Motor neuron (in vitro differentiated cells): ENCODE measurements at regions not wholly inside any gene's neighbourhood (a gene's known extent, or its start where the extent isn't known, plus 50 kb on each side); places are given as distances from the start of the nearest gene placed in this dataset.
"Not testable (repeated sequence)": the region's sequence is repeated elsewhere in the genome, so short reads cannot be mapped to it uniquely, and the experiment has no call there.

Experiments
- ATAC-seq, 8 experiments: fragments of 200-7000 bp; cut with Tn5 transposase; replicated peaks in 6 of 8; 2 replicates each; pipeline ENCODE4 v1.8.0; 2021; ENCODE audit warnings: mild to moderate bottlenecking in 8 of 8, moderate library complexity in 8 of 8
- H3K27ac ChIP-seq, 2 donors: fragments of 250-450 bp; sonication (Bioruptor Pico); 2 replicates each; pipeline ENCODE4 v1.9.0; 2021; ENCODE audit warnings: antibody characterized with exemption in 2 of 2, mild to moderate bottlenecking in 2 of 2, moderate library complexity in 1 of 2
- H3K4me1 ChIP-seq, 2 donors: fragments of 250-450 bp; sonication (Bioruptor Pico); replicated peaks in 1 of 2; 2 replicates each; pipeline ENCODE4 v1.6.1; 2021; ENCODE audit warnings: antibody characterized with exemption in 2 of 2, mild to moderate bottlenecking in 2 of 2, moderate library complexity in 1 of 2
- H3K4me3 ChIP-seq, 5 donors: fragments of 250-450 bp; sonication (Bioruptor Pico); 2 replicates each; pipeline ENCODE4 v1.9.0; 2021; ENCODE audit warnings: antibody characterized with exemption in 5 of 5, mild to moderate bottlenecking in 5 of 5, moderate library complexity in 4 of 5
- WGBS, 10 experiments: fragments of 450-650 bp; shearing (Covaris generic); methylation state at CpG; one replicate each; pipeline ENCODE4 v1.0.0; 2022; 5-methylcytosine and 5-hydroxymethylcytosine counted together
- in situ Hi-C, 9 experiments: fragments of 400-800 bp; cut with MboI; loops; one replicate each; pipeline ENCODE4 v1.15.0; 2021; ENCODE audit warnings: low sequenced_read_pairs in 9 of 9, low pct_unique_long_range_greater_than_20kb in 2 of 9; ENCODE audit not compliant: unreplicated experiment in 9 of 9

DNA sequence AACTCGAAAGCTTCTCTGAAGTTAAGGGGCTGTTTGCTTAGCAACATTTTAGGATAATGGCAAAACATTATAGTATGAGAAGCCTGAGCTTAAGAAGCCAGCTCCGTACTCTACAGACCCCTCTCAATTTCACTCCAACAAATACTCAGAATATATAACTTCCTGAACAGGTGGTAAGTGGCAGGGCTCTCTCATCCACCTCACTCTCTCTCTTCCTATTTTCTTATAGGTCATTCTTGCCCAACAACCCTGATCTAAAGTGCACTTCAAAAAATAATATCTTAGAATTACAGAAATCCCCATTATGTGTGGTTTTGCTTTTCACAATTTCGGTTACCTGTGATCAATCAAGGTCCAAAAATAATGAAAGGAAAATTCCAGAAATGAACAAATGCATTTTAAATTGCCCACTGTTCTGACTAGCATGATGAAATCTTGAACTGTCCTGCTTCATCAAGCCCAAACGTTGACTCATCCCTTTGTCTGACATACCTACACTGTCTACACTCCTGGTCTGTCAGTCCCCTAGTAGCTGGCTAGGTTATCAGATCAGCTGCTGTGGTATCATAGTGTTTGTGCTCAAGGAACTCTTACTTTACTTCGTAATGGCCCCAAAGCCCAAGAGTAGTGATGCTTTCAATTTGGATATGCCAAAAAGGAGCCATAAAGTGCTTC lies 122.8 kb upstream of the COL5A2 start:
- Histone ChIP-seq H3K4me1 (no peaks in the 10 kb centered on the region), H3K27ac (no peak overlapping the region), H3K4me3 (no peak overlapping the region)
- in situ Hi-C loops, result loop anchor here in 1 of 9 experiments (25.0 kb wide), 1 partner anchor 215 kb away; no protein-coding TSS in a partner anchor
- ATAC-seq, result peak in 1 of 8 experiments; percentile 21
- WGBS, 10 experiments, result 42 to 100% (median 77%) methylated on average over 1 to 5 of the region's 5 CpGs; no CpG with 5 or more reads in 1 of the 10 experiments

DNA sequence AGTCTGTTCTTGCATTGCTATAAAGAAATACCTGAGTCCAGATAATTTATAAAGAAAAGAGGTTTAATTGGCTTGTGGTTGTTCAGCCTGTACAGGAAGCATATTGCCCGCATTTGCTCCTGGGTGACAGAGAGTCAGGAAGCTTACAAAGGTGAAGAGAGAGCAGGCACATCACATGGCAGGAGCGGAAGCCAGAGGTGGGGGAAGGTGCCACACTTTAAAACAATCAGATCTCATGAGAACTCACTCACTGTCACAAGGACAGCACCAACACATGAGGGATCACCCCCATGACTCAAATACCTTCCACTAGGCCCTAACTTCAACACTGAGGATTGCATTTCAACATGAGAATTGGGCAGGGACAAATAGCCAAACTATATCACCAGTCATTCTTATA lies 124.8 kb upstream of the COL5A2 start:
- Histone ChIP-seq H3K4me3 (no peak overlapping the region), H3K27ac (no peak overlapping the region), H3K4me1 (no peaks in the 10 kb centered on the region)
- 80 to 100% (median 94%) methylated on average over 1 to 2 of the region's 2 CpGs; no CpG with 5 or more reads in 3 of the 10 experiments for WGBS, 10 experiments
- in situ Hi-C loops, result loop anchor here in 1 of 9 experiments (25.0 kb wide), 1 partner anchor 217 kb away; no protein-coding TSS in a partner anchor
- ATAC-seq, result no peak

DNA sequence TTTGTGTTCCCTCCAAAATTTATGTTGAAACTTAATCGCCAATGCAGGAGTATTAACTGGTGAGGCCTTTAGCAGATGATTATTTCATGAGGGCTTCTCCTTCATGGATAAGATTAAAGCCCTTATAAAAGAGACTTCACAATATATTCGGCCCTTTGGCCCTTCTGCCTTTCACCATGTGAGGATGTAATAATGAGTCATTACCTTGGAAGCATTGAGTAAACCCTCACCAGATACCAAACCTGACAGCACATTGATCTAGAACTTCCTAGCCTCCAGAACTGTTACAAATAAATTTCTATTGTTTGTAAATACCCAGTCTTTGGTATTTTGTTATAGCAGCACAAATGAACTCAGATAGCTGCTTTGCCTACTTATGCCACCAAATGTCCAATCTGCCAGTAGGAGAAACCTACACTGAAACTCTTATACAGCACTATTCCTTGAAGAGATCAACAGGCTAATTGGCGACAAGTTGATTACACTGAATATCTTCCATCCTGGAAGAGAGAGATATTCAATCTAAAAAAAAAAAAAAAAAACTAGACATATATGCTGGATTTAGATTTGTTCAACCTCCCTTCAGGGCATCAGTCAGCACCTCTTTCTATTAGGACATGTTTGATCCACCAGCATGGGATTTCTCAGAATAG lies 125.9 kb upstream of the COL5A2 start:
- no peak overlapping the region for H3K27ac ChIP-seq
- in situ Hi-C loops, result loop anchor here in 1 of 9 experiments (25.0 kb wide), 1 partner anchor 218 kb away; no protein-coding TSS in a partner anchor
- no peaks in the 10 kb centered on the region for H3K4me1 ChIP-seq
- ATAC-seq, result no peak
- WGBS, 10 experiments, result 58 to 100% (median 80%) methylated on average over 1 to 3 of the region's 3 CpGs; no CpG with 5 or more reads in 1 of the 10 experiments
- H3K4me3 ChIP-seq, result no peak overlapping the region

DNA sequence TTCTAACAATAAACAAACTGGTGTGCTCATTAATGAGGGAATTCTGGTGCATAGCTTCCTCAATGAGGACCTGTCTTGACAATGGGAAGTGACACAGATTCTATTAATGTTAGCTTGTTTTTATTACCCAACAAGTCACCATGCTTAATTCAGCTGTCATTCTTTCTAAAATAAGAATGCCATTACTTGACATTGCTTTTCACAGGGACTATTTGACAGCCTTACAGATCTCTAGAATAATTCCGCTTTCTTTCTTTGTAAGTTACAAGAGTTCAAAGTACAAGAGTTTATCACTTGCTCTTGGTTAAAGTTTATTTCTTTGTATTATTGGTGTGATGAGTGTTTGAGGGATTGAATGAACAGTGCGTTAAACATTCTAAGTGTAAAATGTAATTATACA lies 127.0 kb upstream of the COL5A2 start:
- Histone ChIP-seq H3K4me3 (no peak overlapping the region), H3K27ac (no peak overlapping the region), H3K4me1 (no peaks in the 10 kb centered on the region)
- 80 to 100% (median 100%) methylated on average over 1 to 2 of the region's 2 CpGs; no CpG with 5 or more reads in 1 of the 10 experiments for WGBS, 10 experiments
- no peak for ATAC-seq
- in situ Hi-C loops, result loop anchor here in 1 of 9 experiments (25.0 kb wide), 1 partner anchor 219 kb away; no protein-coding TSS in a partner anchor

DNA sequence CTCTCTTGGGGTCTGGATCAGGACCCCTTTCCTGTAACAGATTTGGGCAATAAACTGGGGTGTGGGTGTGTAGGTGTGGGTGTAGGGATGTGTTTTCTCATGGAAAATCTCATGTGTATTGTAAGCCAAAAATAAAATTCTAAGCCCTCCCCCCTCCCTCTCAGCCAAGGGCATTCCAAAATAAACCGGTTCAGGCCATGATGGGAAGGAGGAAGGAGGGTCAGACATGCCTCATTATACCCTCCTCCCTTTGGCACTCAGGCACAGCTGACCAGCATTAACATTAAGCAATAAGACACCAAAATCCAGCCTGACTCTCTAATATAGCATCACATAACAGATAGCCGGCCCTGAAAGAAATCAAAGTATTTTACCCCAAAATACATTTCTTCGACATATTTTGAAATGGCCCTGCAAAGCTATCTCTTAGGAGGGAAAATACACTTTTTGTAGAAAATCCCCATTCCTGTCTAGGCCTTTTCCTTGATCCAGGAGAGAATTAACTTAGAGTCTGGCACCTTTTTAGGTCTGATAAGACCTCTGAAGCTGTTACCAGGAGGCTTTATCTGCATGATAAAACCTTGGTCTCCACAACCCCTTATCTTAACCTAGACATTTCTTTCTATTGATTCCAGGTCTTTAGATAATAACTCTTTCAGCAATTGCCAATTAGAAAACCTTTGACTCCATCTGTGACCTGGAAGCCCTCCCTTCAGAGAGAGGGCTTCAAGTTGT lies 128.7 kb upstream of the COL5A2 start:
- Histone ChIP-seq H3K27ac (no peak overlapping the region), H3K4me3 (no peak overlapping the region), H3K4me1 (no peaks in the 10 kb centered on the region)
- no peak for ATAC-seq
- in situ Hi-C loops, result loop anchor here in 1 of 9 experiments (25.0 kb wide), 1 partner anchor 221 kb away; no protein-coding TSS in a partner anchor
- 46 to 100% (median 83%) methylated on average over 1 to 3 of the region's 3 CpGs; no CpG with 5 or more reads in 3 of the 10 experiments for WGBS, 10 experiments

DNA sequence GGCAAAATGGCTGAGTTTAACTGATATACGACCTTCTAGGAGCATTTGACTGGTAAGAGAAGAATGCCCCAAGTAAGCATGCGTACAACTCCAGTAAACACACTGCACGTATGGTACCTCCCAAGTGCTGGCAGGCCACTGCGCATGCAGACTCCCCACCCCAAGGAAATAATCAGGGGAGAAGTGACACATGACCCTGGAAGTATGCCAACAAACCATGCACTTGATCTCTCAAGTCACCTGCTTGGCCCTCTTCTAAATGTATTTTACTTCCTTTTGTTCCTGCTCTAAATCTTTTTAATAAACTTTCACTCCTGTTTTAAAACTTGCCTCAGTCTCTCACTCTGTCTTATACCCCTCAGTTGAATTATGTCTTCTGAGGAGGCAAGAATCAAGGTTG lies 129.8 kb upstream of the COL5A2 start:
- in situ Hi-C loops, result loop anchor here in 1 of 9 experiments (25.0 kb wide), 1 partner anchor 222 kb away; no protein-coding TSS in a partner anchor
- H3K27ac ChIP-seq, result no peak overlapping the region
- no peak for ATAC-seq
- H3K4me3 ChIP-seq, result no peak overlapping the region
- no peaks in the 10 kb centered on the region for H3K4me1 ChIP-seq
- 79 to 100% (median 91%) methylated on average over 1 to 4 of the region's 4 CpGs; no CpG with 5 or more reads in 2 of the 10 experiments for WGBS, 10 experiments

DNA sequence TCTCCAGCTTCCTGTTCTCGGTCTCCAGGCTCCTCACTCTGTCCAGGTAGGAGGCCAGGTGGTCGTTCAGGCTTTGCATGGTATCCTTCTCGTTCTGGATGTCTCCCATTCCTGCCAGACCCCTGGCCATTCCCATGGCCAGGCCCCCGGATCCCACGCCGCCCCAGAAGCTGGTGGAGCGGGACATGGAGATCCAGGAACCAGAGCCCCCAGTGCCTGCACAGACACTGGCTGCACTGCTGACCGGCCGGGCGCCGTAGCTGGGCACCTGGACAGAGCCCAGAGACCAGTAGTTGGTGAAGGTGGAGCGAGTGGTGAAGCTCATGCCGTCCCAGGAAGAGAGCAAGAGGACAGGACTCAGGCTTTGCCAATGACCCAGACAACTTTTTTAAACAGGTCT lies 129.1 kb upstream of the WDR75 start:
- Histone ChIP-seq H3K27ac (no peak overlapping the region), H3K4me1 (no peaks in the 10 kb centered on the region), H3K4me3 (no peak overlapping the region)
- 65 to 100% (median 93%) methylated on average over 1 to 7 of the region's 13 CpGs; no CpG with 5 or more reads in 4 of the 10 experiments for WGBS, 10 experiments
- in situ Hi-C loops, result loop anchor here in 1 of 9 experiments (25.0 kb wide), 1 partner anchor 225 kb away; no protein-coding TSS in a partner anchor
- ATAC-seq, result no peak

DNA sequence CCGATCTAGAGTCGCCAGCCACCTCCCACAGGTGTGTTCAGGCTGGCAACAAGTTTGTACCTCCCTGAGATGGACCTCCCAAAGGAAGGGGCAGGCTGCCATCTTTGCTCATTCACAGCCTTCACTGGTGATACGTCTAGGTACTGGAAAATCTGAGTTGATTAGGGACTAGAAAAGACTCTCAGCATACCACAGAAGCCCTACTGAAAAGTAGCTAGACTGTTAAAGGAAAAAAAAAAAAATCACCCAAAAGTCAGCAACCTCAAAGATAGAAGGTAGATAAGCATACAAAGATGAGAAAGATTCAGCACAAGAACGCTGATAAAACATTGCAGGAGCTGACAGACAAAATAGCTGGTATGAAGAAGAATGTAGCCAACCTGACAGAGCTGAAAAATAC lies 128.6 kb upstream of the WDR75 start:
- Histone ChIP-seq H3K4me3 (no peak overlapping the region), H3K4me1 (no peaks in the 10 kb centered on the region), H3K27ac (no peak overlapping the region)
- 71 to 85% (median 79%) methylated on average over 1 to 4 of the region's 4 CpGs; no CpG with 5 or more reads in 1 of the 10 experiments for WGBS, 10 experiments
- ATAC-seq, result no peak
- in situ Hi-C loops, result loop anchor here in 1 of 9 experiments (25.0 kb wide), 1 partner anchor 225 kb away; no protein-coding TSS in a partner anchor

DNA sequence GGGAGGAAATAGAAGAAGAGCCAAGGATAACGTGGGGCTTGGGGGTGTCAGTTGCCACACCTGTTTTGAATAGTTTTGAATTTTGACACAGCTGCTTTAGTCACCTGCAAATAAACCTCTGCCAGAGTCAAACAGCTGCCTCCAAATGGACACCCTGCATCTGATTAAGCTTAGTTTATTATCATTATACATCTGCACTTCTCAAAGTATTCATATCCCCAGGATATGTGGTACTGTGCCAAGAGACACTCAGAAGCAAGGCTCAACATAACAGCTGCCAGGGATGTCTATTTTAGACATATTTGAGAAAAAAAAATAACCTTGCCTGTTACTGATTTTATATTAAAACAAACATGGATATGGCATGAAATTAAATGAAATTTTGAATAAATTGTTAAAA lies 122.5 kb upstream of the WDR75 start:
- in situ Hi-C loops, result loop anchor here in 1 of 9 experiments (25.0 kb wide), 1 partner anchor 231 kb away; no protein-coding TSS in a partner anchor
- 0 to 100% (median 95%) methylated on average over 1 of the region's 1 CpG; no CpG with 5 or more reads in 4 of the 10 experiments for WGBS, 10 experiments
- Histone ChIP-seq H3K27ac (no peak overlapping the region), H3K4me1 (no peaks in the 10 kb centered on the region), H3K4me3 (no peak overlapping the region)
- peak in 3 of 8 experiments; percentile 39 to 76 (median 67) for ATAC-seq

DNA sequence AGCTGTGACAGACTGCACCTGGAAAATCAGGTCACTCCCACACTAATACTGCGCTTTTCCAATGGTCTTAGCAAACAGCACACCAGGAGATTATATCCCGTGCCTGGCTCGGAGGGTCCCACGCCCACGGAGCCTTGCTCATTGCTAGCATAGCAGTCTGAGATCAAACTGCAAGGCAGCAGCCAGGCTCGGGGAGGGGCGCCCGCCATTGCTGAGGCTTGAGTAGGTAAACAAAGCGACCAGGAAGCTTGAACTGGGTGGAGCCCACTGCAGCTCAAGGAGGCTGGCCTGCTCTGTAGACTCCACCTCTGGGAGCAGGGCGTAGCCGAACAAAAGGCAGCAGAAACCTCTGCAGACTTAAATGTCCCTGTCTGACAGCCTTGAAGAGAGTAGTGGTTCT lies 121.8 kb upstream of the WDR75 start:
- not testable (repeated sequence) for H3K4me3 ChIP-seq, H3K4me1 ChIP-seq, ATAC-seq, H3K27ac ChIP-seq
- in situ Hi-C loops, result loop anchor here in 1 of 9 experiments (25.0 kb wide), 1 partner anchor 232 kb away; no protein-coding TSS in a partner anchor
- WGBS, 10 experiments, result 73 to 100% (median 82%) methylated on average over 1 to 9 of the region's 11 CpGs; no CpG with 5 or more reads in 5 of the 10 experiments

DNA sequence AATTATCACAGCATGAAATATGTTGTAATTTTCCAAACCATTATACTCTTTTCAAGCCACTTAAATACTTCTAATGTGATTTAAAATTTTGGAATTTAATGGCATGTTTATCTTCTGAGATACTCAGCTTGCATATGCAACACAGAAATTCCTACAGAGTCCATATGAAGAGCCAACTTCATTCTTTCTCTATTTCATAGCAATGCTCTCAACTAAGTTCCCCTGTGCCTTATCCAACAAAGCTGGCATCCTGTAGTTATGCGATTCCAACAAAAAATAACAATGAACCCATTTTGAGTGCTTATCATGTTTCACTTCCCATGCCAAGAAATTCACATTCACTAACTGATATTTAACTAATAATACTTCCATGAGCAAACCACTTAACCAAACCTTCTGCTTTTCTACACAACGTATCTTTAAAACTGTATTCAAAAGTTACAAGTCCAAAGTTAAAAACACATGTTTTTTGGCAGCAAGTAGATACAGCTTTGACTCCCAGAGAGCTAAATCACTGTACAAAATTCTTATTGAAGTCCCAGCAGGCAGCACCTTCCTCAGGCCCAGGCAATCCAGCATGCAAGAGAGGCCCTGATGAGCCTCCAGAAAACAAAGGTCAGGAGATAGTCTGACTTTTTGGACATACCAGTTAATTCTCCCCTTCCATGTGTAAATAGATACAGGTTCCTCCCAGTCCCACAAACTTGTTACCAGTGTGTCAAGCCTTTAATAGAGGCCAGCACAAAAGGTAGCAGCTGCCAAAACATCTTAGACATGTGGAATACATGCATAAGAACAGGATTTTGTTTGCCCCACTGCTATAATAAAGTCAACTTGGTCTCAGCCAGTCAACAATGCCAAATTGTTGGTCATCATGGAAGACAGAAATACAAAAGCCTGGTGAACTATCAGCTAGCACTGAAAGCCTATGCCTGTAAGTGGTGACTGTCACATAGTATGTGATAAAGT lies 113.1 kb upstream of the WDR75 start:
- in situ Hi-C loops, result no loop called here
- Histone ChIP-seq H3K4me3 (no peak overlapping the region), H3K4me1 (no peaks in the 10 kb centered on the region), H3K27ac (no peak overlapping the region)
- 0 to 100% (median 56%) methylated on average over 1 to 2 of the region's 2 CpGs; no CpG with 5 or more reads in 1 of the 10 experiments for WGBS, 10 experiments
- ATAC-seq, result peak in 1 of 8 experiments; percentile 25

DNA sequence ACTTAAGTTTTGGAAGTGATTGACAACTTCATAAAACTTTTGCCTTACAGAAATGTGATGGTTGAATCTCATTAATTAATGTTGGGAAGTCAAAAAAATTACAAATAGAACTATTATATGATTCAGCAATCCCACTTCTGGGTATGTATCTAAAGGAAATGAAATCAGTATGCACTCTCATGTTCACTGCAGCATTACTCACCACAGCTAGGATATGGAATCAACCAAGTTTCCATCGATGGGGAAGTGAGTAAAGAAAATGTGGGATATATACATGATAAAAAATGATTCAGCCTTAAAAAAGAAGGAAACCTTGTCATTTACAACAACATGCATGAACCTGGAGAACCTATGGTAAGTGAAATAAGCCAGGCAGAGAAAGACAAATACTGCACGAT lies 112.4 kb upstream of the WDR75 start:
- no peak for ATAC-seq
- WGBS, 10 experiments, result 44 to 100% (median 83%) methylated on average over 1 to 2 of the region's 2 CpGs; no CpG with 5 or more reads in 1 of the 10 experiments
- Histone ChIP-seq H3K4me1 (no peaks in the 10 kb centered on the region), H3K4me3 (no peak overlapping the region), H3K27ac (no peak overlapping the region)
- in situ Hi-C loops, result no loop called here
